ENCODE measurements at regions not wholly inside any gene's neighbourhood (a gene's known extent, or its start where the extent isn't known, plus 50 kb on each side); places are given as distances from the start of the nearest gene placed in this dataset.

DNA sequence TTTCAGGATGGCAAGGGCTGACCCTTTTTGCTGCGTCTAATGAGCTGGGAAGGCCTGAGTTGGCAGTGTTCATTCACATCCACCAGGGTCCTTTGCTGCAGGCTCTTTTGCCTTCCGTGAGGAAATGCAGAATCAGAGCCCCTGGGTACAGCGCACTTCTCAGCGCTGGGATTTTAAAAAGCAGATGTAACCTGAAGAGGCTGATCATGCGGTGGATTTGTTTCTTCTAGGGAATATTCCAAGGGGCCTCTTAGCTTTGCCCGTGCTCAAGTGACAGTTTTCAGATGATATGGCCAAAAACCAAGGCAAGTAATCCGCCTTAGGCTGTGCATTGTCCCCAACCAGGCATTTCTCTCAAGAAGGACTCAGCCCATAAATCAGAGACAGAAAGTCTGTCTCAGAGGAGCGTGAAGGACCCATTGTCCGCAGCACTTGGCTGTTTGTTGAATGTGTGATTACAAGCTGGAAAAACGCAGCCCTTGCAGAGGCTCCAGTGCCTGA, 237.6 kb downstream of the PTPRC start:
- peaks cover 5% of the 10 kb centered on the region for H3K9me3 ChIP-seq (ENCODE audit: low read depth, low read length, poor library complexity, severe bottlenecking)
- peak; percentile 56 for DNase-seq (ENCODE audit: low spot score)
- intact Hi-C loops (cut with micrococcal nuclease; ENCODE audit: unreplicated experiment): no loop called here

GRCh38 chr1:198878566-198878965, 239.7 kb downstream of the PTPRC start:
- POLR2A ChIA-PET (ENCODE audit: low non-redundant PET): no interaction called here
- intact Hi-C loops (cut with micrococcal nuclease; ENCODE audit: unreplicated experiment): no loop called here

More for the DNA sequence above, 237.6 kb downstream of the PTPRC start:
- no peak overlapping the region for H3K4me3 ChIP-seq (ENCODE audit: low read depth, low read length, poor library complexity, severe bottlenecking)
- ChIA-PET POLR2A (ENCODE audit: low non-redundant PET) (no interaction called here), CTCF (no interaction called here)
- peaks cover 40% of the 10 kb centered on the region for H3K4me1 ChIP-seq (ENCODE audit: insufficient read depth, low read length, poor library complexity, severe bottlenecking)
- TF ChIP-seq, protein P1, sequence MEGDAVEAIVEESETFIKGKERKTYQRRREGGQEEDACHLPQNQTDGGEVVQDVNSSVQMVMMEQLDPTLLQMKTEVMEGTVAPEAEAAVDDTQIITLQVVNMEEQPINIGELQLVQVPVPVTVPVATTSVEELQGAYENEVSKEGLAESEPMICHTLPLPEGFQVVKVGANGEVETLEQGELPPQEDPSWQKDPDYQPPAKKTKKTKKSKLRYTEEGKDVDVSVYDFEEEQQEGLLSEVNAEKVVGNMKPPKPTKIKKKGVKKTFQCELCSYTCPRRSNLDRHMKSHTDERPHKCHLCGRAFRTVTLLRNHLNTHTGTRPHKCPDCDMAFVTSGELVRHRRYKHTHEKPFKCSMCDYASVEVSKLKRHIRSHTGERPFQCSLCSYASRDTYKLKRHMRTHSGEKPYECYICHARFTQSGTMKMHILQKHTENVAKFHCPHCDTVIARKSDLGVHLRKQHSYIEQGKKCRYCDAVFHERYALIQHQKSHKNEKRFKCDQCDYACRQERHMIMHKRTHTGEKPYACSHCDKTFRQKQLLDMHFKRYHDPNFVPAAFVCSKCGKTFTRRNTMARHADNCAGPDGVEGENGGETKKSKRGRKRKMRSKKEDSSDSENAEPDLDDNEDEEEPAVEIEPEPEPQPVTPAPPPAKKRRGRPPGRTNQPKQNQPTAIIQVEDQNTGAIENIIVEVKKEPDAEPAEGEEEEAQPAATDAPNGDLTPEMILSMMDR (conservative IDR thresholded peaks at IDR 0.05; ENCODE audit: low read depth, low read length): no peak
- TF ChIP-seq EZH2 (IDR thresholded peaks at IDR 0.05; ENCODE audit: borderline replicate concordance, low read depth, low read length, poor library complexity, severe bottlenecking): no peak
- H3K36me3 ChIP-seq (ENCODE audit: insufficient read depth, low read length, poor library complexity, severe bottlenecking): peaks cover 52% of the 10 kb centered on the region
- H3K27ac ChIP-seq (ENCODE audit: low read depth, low read length, poor library complexity, severe bottlenecking): peak overlapping the region; percentile 59
- BruUV-seq (replicated peaks): no TSS peak
- no peaks in the 10 kb centered on the region for H3K27me3 ChIP-seq (replicated peaks; ENCODE audit: insufficient read depth, low read depth, low read length, poor library complexity)

GRCh38 chr1:198879711-198880306, 241.0 kb downstream of the PTPRC start:
- peak overlapping the region; percentile 57 for H3K27ac ChIP-seq (ENCODE audit: low read depth, low read length, poor library complexity, severe bottlenecking)

More at GRCh38 chr1:198878566-198878965, 239.7 kb downstream of the PTPRC start:
- Histone ChIP-seq H3K4me3 (ENCODE audit: low read depth, low read length, poor library complexity, severe bottlenecking) (no peak overlapping the region), H3K9me3 (ENCODE audit: low read depth, low read length, poor library complexity, severe bottlenecking) (peaks cover 4% of the 10 kb centered on the region), H3K36me3 (ENCODE audit: insufficient read depth, low read length, poor library complexity, severe bottlenecking) (peaks cover 59% of the 10 kb centered on the region), H3K27ac (ENCODE audit: low read depth, low read length, poor library complexity, severe bottlenecking) (no peak overlapping the region), H3K27me3 (replicated peaks; ENCODE audit: insufficient read depth, low read depth, low read length, poor library complexity) (no peaks in the 10 kb centered on the region), H3K4me1 (ENCODE audit: insufficient read depth, low read length, poor library complexity, severe bottlenecking) (peaks cover 59% of the 10 kb centered on the region)
- CTCF ChIA-PET: no interaction called here
- BruUV-seq (replicated peaks): no TSS peak
- no peak for DNase-seq (ENCODE audit: low spot score)
- no peak for TF ChIP-seq EZH2 (IDR thresholded peaks at IDR 0.05; ENCODE audit: borderline replicate concordance, low read depth, low read length, poor library complexity, severe bottlenecking)
- TF ChIP-seq, protein P1 (conservative IDR thresholded peaks at IDR 0.05; ENCODE audit: low read depth, low read length): no peak

More at GRCh38 chr1:198879711-198880306, 241.0 kb downstream of the PTPRC start:
- peaks cover 55% of the 10 kb centered on the region for H3K36me3 ChIP-seq (ENCODE audit: insufficient read depth, low read length, poor library complexity, severe bottlenecking)
- ChIA-PET POLR2A (ENCODE audit: low non-redundant PET) (no interaction called here), CTCF (no interaction called here)
- no peak for DNase-seq (ENCODE audit: low spot score)
- no peaks in the 10 kb centered on the region for H3K9me3 ChIP-seq (ENCODE audit: low read depth, low read length, poor library complexity, severe bottlenecking)
- H3K27me3 ChIP-seq (replicated peaks; ENCODE audit: insufficient read depth, low read depth, low read length, poor library complexity): no peaks in the 10 kb centered on the region
- intact Hi-C loops (cut with micrococcal nuclease; ENCODE audit: unreplicated experiment): no loop called here
- no peak overlapping the region for H3K4me3 ChIP-seq (ENCODE audit: low read depth, low read length, poor library complexity, severe bottlenecking)
- BruUV-seq (replicated peaks): no TSS peak
- H3K4me1 ChIP-seq (ENCODE audit: insufficient read depth, low read length, poor library complexity, severe bottlenecking): peaks cover 55% of the 10 kb centered on the region
- TF ChIP-seq, protein P1 (conservative IDR thresholded peaks at IDR 0.05; ENCODE audit: low read depth, low read length): no peak
- no peak for TF ChIP-seq EZH2 (IDR thresholded peaks at IDR 0.05; ENCODE audit: borderline replicate concordance, low read depth, low read length, poor library complexity, severe bottlenecking)

Data from A673 (cell line).